HG02610 (cell line): ENCODE measurements at regions not wholly inside any gene's neighbourhood (a gene's known extent, or its start where the extent isn't known, plus 50 kb on each side); places are given as distances from the start of the nearest gene placed in this dataset.

Experiments used
- ATAC-seq: cut with Tn5 transposase; IDR thresholded peaks from one replicate; pipeline ENCODE4 v1.9.1; 2021; ENCODE audit warnings: mild to moderate bottlenecking, moderate library complexity; ENCODE audit not compliant: unreplicated experiment

DNA sequence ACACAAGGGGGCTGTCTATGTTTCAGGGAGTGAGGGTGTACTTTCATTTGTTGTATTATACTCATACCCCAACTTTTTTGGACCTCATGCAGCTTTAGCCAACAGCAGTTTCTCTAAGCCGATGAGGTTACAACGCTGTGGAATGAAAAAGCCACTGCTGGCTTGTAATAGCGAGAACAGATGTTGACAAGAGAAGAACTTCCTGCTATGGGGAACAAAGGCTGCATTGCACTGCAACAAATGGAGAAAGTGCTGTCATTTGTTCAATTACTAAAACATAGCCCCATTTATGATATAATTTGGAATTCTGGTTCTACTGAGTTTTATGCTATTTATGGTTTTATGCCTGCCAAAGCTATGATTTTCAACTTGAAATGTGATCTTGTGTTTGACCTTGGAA lies 104.2 kb upstream of the TMEM72 start:
- ATAC-seq, result no peak

GRCh38 chr10:44807451-44807850 lies 103.7 kb upstream of the TMEM72 start:
- no peak for ATAC-seq

GRCh38 chr10:44809647-44810046 lies 101.5 kb upstream of the TMEM72 start:
- ATAC-seq, result no peak

GRCh38 chr10:44811072-44811471 lies 100.1 kb upstream of the TMEM72 start:
- ATAC-seq, result no peak

- no peak for ATAC-seq
These were observed 97.9 kb upstream of the TMEM72 start for GRCh38 chr10:44813201-44813600.

DNA sequence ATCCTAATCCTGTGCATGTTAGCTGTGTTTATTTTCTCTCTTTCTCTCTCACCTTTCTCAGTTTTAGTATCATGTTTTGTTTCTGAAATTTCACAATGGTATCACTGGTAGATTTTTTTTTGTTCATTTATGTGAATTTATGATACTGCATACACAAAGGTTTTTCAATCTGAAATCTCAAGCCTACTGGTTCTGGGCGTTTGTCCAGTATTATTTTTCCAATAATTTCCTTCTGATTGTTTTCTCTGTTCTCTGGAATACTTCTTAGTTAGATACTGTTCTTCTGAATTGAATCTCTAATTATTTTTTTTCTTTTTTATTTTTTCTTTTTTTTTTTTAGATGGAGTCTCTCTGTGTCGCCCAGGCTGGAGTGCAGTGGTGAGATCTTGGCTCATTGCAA lies 96.2 kb upstream of the TMEM72 start:
- ATAC-seq, result no peak

GRCh38 chr10:44818041-44818649 lies 93.0 kb upstream of the TMEM72 start:
- ATAC-seq, result no peak

GRCh38 chr10:44818701-44819127 lies 92.4 kb upstream of the TMEM72 start:
- ATAC-seq, result no peak

GRCh38 chr10:44820094-44820493 lies 91.0 kb upstream of the TMEM72 start:
- no peak for ATAC-seq

DNA sequence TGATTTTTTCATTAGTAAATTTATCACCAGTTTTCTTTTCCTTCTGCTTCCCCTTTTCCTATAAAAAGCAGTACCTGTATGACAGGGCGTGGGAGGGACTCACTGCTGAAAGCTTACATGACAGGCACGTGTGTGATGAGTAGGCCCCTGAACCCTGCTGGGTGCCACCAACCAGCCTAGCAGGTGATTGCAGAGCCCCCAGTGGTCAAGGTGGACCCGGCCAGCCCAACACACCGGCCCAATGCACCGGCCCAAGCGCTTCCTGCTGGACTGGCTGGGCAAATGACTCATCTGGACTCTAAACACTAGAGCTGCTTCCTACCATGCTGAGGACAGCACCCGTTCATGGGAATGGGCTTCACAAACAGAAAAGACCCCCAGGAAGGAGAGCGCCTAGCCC lies 89.8 kb upstream of the TMEM72 start:
- ATAC-seq, result no peak

DNA sequence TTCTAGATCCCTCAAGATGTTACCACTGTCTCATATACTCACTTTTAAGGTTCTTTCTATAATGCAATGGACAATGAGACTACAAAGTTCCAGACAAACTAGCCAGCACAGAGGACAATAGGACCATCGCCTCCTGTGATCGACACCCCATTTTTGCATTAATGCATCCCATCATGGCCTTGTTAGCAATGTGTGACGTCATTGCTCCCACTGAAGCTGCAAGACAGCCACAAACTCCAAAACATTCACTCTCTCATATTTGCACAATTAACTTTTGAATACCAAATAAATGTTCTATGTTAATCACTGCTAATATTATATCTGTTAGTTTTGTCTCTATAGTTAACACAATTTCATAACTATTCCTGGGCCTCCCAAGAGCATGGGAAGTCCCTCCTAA lies 88.8 kb upstream of the TMEM72 start:
- ATAC-seq, result no peak

GRCh38 chr10:44822966-44823365 lies 88.2 kb upstream of the TMEM72 start:
- no peak for ATAC-seq

DNA sequence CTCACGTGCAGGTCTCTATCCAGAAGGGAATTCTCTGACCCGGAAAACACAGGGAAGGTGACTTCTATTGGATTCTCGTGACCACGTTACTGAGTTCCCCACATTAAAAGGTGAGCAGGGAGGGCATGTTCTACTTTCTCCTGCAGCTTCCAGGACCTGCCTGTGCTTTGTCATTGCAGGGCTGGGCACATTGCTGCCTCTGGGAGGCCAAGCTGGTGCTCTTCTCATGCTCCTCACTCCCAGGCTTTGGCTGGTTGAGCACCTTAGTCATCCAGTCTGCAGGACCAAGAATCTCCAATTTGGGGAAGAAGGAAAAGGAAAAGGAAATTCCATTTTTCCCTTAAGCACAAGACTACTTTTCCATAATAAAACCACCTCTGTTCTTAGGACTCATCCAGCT lies 86.5 kb upstream of the TMEM72 start:
- no peak for ATAC-seq

DNA sequence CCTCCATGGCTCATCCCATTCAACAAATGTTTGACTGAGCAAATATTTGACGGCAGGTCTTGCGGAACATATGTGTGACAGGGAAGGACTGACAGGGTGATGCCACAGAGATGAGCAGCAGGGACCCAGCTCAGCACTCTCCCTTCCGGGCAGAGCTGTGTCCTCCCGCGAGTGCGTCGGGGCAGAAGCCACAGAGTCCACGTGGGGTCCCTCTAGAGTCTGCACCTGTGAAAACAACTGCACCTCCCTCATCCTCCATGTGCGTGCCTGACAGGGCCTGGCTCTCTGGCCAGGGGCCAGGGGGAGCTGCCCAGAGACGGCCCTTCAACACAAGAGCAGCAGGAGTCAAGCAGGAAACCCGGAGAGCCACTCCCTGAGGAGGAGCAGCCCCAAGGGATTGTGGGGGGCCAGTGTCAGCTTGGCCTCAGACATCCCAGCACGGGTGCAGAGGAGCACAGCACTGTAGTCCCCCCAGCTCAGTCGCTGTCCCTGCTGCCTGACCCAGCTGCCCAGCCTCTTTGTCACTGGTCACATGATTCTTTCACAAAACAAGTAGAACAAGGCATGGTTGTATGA lies 83.6 kb upstream of the TMEM72 start:
- no peak for ATAC-seq

DNA sequence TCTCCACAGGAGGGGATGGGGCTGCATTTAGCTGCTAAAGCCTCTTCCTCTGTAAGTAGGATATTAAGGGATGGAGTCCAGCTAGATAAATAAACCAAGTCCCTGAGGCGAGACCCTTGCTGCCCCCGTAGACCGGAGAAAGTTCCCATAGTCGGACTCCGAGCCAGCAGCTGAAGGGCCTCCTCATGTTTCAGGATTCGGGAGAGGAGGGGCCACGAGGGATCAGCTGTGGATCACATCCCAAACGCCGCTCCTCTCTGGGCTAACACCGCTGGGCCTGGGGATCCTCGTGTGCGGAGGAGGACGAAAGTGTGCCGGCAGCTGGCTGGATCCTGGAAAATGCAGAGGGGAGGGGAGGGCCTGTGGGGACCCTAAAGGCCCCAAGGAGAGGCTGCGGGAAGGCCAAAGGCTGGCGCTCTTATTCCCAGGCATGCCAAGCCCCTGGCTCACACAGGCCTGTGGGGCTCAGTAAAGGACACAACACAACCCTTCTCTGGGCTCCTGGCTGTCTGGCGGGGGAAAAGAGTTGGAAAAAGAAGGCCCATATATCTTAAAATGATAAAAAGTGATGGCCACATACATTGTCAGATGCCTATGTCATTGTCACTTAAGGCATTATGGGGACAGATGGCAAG lies 82.5 kb upstream of the TMEM72 start:
- no peak for ATAC-seq

GRCh38 chr10:44829426-44829825 lies 81.7 kb upstream of the TMEM72 start:
- ATAC-seq, result no peak

DNA sequence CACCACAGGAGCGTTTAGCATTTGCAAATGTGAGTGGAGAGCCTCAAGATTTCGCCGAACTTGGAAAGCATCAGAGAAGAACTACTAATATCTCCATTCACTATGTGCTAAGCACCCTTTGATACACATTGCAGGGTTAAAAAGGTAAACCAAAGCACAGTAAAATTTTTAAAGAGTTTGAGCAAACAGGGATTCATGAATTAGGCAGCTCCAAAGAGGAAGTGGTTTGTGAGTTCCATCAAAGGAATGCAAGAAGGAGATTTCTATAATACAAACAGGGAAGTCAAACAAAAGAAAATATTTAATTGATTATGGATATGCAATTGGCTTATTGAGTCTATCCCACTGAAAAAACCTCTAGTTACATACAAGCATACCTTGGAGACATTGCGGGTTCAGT lies 81.1 kb upstream of the TMEM72 start:
- no peak for ATAC-seq

GRCh38 chr10:44831581-44831980 lies 79.6 kb upstream of the TMEM72 start:
- ATAC-seq, result no peak

DNA sequence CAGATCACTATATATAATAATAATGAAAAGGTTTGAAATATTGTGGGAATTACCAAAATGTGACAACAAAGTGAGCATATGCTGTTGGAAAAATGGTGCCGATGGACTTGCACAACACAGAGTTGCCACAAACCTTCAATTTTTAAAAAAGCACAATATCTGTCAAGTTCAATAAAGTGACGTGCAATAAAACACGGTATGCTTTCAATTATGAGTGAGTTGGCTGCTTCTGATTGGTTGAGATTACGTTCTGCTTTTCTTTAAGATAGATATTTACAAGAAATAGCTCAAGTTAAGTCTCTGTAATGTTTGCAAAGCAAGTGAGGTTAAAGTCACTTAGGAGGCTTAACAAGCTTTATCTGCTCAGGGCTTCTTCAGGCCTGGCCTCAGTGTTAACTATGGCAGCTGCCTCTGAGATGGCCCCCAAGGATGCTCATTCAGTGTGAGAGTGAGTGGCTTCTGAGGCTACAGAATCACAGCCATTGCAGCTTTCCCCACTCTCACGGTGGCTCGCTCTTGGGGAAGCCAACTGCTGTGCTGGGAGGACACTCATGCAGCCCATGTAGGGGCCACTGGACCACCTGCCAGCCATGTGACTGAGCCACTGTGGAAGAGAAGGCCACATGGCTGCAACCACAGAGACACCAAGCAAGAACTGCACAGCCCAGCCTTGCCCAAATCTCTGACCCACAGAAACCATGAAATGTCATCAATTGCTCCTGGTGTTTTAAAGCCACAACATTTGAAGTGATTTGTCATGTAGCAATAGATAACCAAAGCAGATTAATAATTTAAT lies 78.3 kb upstream of the TMEM72 start:
- no peak for ATAC-seq

- ATAC-seq, result no peak
These were observed 77.0 kb upstream of the TMEM72 start for GRCh38 chr10:44834131-44834530.

DNA sequence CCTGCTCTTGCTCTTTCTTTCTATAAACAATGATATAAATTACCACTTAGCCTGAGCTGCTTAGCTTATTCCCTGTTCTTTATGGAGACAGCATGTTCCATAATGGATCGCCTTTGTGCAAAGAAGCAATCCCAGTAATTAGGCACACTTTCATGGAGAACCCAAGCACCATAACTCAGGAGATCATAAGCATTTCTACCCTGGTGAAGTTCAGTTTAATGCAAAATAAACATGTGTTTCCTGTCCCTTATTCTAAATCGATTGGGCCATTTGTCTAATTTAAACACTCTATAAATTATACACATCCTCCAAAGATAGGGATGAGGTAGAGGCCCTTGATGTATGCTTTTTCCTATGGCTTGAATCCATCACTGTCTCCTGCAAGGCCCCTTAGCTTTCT lies 75.8 kb upstream of the TMEM72 start:
- no peak for ATAC-seq

DNA sequence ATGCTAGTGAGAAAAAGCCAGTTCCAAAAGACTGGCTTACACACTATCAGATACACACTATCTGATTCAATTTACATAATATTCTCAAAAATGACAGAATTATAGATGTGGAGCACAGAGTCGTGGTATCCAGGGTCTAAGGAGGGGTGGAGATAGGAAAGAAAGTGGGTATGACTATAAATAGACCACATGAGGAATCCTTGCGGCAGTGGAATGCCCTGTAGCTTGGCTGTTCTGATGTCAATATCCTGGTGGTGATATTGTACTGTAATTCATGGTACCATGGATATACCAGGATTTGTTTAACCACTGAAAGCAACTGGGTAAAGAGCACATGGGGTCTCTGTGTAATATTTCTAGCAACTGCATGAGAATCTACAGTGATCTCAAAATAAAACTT lies 67.7 kb upstream of the TMEM72 start:
- ATAC-seq, result no peak
